Right atrium auricular region (tissue), 2 donors: ENCODE measurements at regions not wholly inside any gene's neighbourhood (a gene's known extent, or its start where the extent isn't known, plus 50 kb on each side); places are given as distances from the start of the nearest gene placed in this dataset.

Source experiments
- DNase-seq: peaks from one replicate; pipeline ENCODE4 v3.0.0-alpha.2; 2019; ENCODE audit warnings: low spot score
- H3K27ac ChIP-seq, 2 donors: fragments of 200-600 bp; sonication (generic); 1 replicate in 1 of 2; 2 replicates in 1 of 2; pipeline ENCODE4 v1.5.1; 2016 to 2019
- H3K27me3 ChIP-seq, 2 donors: fragments of 200-600 bp; sonication (generic); one replicate each; pipeline versions ENCODE4 v1.5.1 to v1.6.0; 2017 to 2019
- H3K36me3 ChIP-seq: fragments of 200-600 bp; sonication (generic); one replicate; pipeline ENCODE4 v1.5.1; 2016
- H3K4me1 ChIP-seq, 2 donors: fragments of 200-600 bp; sonication (generic); one replicate each; pipeline versions ENCODE4 v1.5.1 to v1.6.0; 2017 to 2019
- H3K4me3 ChIP-seq, 2 donors: fragments of 200-600 bp; sonication (generic); 1 replicate in 1 of 2; 2 replicates in 1 of 2; pipeline ENCODE4 v1.5.1; 2017 to 2019; ENCODE audit warnings: mild to moderate bottlenecking in 1 of 2, moderate library complexity in 1 of 2
- H3K9me3 ChIP-seq, 2 donors: fragments of 200-600 bp; sonication (generic); one replicate each; pipeline ENCODE4 v1.5.1; 2019
- TF ChIP-seq, protein P1 (sequence below), 2 donors: fragments of 200-600 bp; sonication (generic); IDR thresholded peaks; one replicate each; pipeline ENCODE4 v1.5.1; 2019; ENCODE audit warnings: antibody characterized with exemption in 2 of 2

DNA sequence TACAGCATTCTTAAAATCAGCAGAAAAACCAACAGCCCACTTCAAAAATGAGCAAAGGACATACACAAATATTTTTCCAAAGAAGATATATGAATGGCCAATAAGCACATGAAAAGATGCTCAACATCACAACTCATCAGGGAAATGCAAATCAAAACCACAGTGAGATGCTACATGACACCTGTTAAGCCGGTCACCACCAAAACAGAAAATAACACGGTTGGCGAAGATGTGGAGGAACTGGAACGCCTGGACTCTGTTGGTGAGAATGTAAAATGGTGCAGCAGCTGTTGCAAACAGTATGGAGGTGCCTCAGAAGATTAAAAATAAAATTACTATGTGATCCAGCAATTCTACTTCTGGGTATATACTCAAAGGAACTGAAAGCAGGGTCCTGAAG is 184.8 kb downstream of the INHBB start:
- no peaks in the 10 kb centered on the region for H3K36me3 ChIP-seq
- no peak overlapping the region for H3K27ac ChIP-seq

DNA sequence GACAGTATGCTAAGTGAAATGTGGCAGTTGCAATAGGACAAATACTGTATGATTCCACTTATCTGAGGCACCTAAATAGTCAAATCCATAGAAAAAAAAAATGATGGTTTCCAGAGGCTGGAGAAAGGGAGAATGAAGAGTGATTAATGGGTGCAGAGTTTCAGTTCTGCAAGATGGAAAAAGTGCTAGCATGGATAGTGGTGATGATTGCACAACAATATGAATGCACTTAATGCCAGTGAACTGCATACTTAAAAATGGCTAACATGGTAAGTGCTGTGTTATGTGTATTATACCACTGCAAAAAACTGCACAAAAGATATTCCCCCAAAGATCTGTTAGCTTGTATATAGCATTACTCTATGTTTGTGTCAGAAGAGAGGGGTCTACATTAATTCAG is 185.4 kb downstream of the INHBB start:
- DNase-seq: no peak
- TF ChIP-seq, protein P1, sequence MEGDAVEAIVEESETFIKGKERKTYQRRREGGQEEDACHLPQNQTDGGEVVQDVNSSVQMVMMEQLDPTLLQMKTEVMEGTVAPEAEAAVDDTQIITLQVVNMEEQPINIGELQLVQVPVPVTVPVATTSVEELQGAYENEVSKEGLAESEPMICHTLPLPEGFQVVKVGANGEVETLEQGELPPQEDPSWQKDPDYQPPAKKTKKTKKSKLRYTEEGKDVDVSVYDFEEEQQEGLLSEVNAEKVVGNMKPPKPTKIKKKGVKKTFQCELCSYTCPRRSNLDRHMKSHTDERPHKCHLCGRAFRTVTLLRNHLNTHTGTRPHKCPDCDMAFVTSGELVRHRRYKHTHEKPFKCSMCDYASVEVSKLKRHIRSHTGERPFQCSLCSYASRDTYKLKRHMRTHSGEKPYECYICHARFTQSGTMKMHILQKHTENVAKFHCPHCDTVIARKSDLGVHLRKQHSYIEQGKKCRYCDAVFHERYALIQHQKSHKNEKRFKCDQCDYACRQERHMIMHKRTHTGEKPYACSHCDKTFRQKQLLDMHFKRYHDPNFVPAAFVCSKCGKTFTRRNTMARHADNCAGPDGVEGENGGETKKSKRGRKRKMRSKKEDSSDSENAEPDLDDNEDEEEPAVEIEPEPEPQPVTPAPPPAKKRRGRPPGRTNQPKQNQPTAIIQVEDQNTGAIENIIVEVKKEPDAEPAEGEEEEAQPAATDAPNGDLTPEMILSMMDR (IDR thresholded peaks at IDR 0.05): no peak
- Histone ChIP-seq H3K4me1 (no peaks in the 10 kb centered on the region), H3K9me3 (no peaks in the 10 kb centered on the region), H3K27ac (no peak overlapping the region), H3K36me3 (no peaks in the 10 kb centered on the region), H3K27me3 (no peaks in the 10 kb centered on the region), H3K4me3 (no peak overlapping the region)

More for the DNA sequence above, 184.8 kb downstream of the INHBB start:
- TF ChIP-seq, protein P1 (IDR thresholded peaks at IDR 0.05): no peak
- H3K4me1 ChIP-seq: peaks cover 0 to 2% of the 10 kb centered on the region in 2 donors
- no peak overlapping the region for H3K4me3 ChIP-seq
- no peak for DNase-seq
- H3K9me3 ChIP-seq: no peaks in the 10 kb centered on the region
- H3K27me3 ChIP-seq: no peaks in the 10 kb centered on the region

DNA sequence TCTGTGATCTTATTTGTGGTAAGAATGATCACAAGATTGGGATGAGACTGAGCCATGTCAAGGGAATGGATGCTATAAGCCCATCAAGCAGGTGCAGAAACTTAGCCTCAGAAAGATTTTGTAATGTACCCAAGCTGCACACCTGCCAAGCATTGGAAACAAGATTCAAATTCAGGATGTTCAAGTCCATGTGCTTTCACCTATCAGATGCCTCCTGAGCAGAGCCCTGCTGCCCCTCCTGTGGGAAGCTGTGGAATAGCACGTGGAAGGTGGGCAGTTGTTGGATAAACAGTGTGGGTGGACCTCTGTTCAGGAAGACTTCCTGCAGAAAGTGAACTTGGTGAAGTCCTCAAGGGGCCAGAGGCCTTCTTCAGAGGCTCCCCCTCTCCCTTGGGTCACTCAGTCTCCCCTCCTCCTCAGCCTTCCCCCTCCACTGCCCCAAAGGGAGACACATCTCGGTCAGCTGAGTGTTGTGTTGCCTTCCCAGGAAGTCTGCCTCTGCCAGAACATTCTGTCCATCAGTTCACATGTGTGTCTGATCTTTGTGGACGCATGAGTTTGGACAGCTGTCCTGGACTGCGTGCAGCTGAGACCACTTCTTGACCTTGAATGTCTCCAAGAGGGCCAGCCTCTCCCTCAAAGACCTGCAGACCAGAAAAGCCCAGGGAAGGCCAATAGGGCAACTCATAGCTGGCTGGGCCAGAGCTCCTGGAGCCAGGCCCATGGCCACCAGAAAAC is 186.1 kb downstream of the INHBB start:
- Histone ChIP-seq H3K4me3 (no peak overlapping the region), H3K9me3 (no peaks in the 10 kb centered on the region), H3K4me1 (no peaks in the 10 kb centered on the region), H3K27me3 (no peaks in the 10 kb centered on the region), H3K27ac (no peak overlapping the region), H3K36me3 (no peaks in the 10 kb centered on the region)
- no peak for DNase-seq
- TF ChIP-seq, protein P1 (IDR thresholded peaks at IDR 0.05): no peak

DNA sequence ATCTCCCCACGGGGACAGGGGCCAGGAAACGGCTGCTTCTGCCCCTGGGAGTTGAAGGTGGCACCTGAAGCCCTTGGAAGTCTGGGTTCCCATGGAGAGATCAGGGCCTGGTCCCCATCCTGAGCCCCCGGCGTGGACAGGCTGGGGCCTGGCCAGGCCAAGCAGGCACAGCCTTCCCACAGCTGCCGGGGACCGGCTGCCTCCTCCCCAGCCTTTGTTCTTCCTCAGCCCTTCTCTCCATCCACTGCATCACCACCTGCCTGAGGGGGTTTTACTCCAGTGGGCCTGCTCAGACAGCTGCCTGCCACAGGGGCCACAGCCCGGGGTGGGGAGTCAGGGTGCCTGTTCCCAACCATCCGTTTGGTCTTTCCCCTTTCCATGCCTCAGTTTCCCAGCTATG is 187.7 kb downstream of the INHBB start:
- H3K4me3 ChIP-seq: no peak overlapping the region
- no peaks in the 10 kb centered on the region for H3K36me3 ChIP-seq
- DNase-seq: no peak
- H3K9me3 ChIP-seq: no peaks in the 10 kb centered on the region
- TF ChIP-seq, protein P1 (IDR thresholded peaks at IDR 0.05): no peak
- no peaks in the 10 kb centered on the region for H3K4me1 ChIP-seq
- no peaks in the 10 kb centered on the region for H3K27me3 ChIP-seq
- H3K27ac ChIP-seq: no peak overlapping the region

DNA sequence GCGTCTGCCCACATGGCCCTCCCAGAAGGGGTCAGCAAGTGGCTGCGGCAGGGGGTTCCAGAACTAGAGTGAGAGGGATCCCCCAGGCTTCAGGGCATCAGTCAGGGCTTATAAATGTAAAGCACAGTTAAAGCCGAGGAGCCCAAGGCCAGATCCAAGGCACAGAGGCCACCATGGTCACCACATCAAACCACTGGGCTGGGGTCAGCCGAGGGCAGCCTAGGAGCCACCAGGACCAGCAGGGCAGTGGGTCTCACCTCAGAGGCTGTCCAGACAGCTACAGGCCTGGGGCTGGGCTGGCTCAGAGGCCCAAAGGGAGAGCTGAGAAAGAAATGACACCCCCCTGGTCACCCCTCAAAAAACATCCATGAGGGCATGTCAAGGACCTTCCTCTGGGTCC is 188.5 kb downstream of the INHBB start:
- Histone ChIP-seq H3K36me3 (no peaks in the 10 kb centered on the region), H3K4me3 (no peak overlapping the region), H3K9me3 (no peaks in the 10 kb centered on the region), H3K4me1 (peaks cover 0 to 8% of the 10 kb centered on the region in 2 donors), H3K27me3 (no peaks in the 10 kb centered on the region), H3K27ac (no peak overlapping the region)
- TF ChIP-seq, protein P1 (IDR thresholded peaks at IDR 0.05): no peak
- no peak for DNase-seq

DNA sequence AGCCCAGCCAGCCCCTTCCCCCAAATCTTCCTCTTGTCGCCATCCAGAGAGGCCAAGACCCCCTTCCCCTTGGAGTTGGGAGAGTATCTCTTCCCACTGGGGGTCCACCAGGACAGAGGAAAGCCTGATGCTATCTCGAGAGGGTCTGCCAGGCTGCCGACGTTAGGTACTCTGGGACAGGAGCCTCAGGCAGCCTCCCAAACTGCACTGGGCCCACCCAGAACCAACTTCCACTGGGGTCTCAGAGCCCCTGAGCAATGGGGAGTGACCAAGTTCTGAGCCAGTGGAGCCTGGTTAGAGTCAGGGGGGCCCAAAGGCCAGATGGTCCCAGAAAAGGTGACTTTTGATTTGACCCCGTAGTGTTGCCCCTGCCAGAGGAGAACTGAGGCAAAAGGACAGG is 189.1 kb downstream of the INHBB start:
- no peak overlapping the region for H3K27ac ChIP-seq
- TF ChIP-seq, protein P1 (IDR thresholded peaks at IDR 0.05): no peak

More for the DNA sequence above, 189.1 kb downstream of the INHBB start:
- Histone ChIP-seq H3K4me3 (no peak overlapping the region), H3K36me3 (no peaks in the 10 kb centered on the region), H3K4me1 (peaks cover 0 to 14% of the 10 kb centered on the region in 2 donors), H3K9me3 (no peaks in the 10 kb centered on the region), H3K27me3 (no peaks in the 10 kb centered on the region)
- no peak for DNase-seq
